Left cardiac atrium (tissue), 4 donors: ENCODE measurements at regions not wholly inside any gene's neighbourhood (a gene's known extent, or its start where the extent isn't known, plus 50 kb on each side); places are given as distances from the start of the nearest gene placed in this dataset.
A peak's percentile ranks its signal among the peaks of the same experiment; 100 is the strongest.

Experiments used
- ATAC-seq, 2 donors: fragments of 200-7000 bp; cut with Tn5 transposase; one replicate each; pipeline ENCODE4 v1.9.1; 2020; ENCODE audit warnings: mild to moderate bottlenecking in 2 of 2, moderate library complexity in 2 of 2
- DNase-seq: peaks from one replicate; pipeline ENCODE4 v3.0.0-alpha.2; 2020
- intact Hi-C, 2 donors: fragments of 100-400 bp; cut with DNase I; formaldehyde crosslinking; loops; one replicate each; pipeline versions ENCODE4 v1.14.1 to v1.15.1; 2022 to 2023
- donor health status: DM: no; HTN: yes; CAD: no.
- donor health status: DM: no; HTN: yes; CAD: no; lungs with severe emphysema.
- donor health status: DM: yes; HTN: yes; CAD: no.
- donor health status: Dilated cardiomyopathy.

DNA sequence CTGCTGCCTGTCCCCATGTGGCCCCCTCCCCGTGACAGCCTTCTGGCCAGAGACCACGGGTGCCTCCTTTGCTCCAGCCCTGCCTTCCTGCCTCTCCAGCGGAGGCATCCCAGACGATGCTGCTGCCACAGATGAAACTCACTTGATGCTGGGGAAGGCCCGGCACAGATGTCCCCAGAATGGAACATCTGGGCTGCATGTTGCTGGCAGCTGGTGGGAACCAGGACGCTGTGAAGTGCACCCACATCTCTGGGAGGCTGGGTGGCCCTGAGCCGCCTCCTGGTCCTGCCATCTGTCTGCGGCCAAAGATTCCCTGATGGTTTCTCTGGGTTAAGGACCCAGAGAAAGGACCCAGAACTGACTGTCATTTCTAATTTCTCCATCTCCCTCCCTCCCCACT lies 51.9 kb upstream of the PTPRS start:
- intact Hi-C loops = no loop called here
- ATAC-seq = no peak
- no peak for DNase-seq

DNA sequence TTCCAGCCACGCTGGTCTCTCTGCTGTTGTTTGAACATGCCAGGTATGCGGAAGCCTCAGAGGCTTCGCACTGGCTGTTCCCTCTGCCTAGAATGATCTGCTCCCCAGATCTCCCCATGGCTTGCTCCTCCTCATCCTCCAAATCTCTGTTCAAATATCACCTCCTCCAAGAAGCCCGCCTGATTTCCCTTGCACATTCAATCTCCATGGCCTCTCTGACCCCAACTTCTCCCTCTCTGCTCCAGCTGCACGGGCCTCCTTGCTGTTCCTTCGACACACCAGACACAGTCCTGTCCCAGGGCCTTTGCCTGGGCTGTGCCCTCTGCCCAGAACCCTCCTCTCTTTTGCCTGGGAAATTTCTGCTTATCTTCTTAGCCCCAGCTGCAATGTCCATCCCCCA lies 52.5 kb upstream of the PTPRS start:
- DNase-seq = no peak
- ATAC-seq = no peak
- intact Hi-C loops = no loop called here

DNA sequence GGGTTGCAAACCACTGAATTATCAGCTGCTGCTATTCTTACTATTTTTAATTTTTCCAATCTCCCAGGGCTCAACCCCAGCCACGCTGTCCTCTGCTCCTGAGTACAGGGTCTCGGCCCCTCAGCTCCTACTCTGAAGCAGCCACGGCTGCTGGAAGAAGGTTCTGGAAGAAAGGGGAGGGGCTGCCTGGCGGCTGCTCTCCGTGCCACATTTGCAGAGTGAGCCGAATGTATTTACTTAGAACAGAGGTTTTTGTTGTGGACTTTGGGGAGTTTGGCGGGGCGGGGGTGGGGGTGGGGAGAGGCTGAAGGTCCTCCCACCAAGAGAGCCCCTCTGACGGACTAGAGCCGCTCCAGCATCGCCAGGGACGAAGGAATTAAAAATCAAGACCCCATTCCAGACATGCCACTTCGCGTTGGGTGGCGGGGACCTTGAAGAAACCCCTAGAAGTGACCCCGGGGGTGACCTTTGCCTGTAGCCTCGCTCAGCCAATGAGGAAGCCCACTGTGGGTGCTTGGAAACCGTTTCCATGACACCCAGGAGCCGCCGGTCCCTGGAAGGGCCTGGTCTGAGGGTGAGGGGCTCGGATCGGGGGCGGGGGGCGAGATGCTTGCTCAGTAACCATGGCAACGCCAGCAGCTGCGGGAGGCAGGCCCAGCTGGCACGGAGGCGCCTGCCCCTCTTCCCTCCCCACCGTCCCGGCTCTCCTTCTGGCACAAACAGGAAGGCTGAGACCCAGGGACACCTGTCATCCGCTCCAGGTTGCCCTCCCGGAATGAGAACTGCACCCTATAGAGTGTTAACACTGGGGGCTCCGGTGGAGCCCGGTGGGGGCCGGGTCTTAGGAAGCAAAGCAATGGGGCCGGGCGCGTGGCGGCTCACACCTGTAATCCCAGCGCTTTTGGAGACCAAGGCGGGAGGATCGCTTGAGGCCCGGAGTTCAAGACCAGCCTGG lies 54.2 kb upstream of the PTPRS start:
- no peak for ATAC-seq
- DNase-seq = no peak
- intact Hi-C loops = no loop called here

DNA sequence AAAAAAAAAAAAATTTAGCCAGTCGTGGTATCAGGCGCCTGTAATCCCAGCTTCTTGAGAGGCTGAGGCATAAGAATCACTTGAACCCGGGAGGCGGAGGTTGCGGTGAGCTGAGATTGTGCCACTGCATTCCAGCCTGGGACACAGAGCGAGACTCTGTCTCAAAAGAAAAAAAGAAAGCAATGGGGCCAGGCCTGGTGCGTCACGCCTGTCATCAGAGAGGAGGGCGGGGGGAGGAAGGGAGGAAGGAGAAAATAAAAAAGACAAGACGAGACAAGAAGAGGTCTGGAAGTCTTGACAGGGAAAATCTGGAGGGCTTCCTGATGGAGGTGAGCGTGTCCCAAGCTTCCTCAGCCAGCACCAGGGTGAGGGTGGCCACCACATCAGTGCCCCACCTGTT lies 54.9 kb upstream of the PTPRS start:
- intact Hi-C loops = no loop called here
- ATAC-seq (no peak), DNase-seq (no peak)

DNA sequence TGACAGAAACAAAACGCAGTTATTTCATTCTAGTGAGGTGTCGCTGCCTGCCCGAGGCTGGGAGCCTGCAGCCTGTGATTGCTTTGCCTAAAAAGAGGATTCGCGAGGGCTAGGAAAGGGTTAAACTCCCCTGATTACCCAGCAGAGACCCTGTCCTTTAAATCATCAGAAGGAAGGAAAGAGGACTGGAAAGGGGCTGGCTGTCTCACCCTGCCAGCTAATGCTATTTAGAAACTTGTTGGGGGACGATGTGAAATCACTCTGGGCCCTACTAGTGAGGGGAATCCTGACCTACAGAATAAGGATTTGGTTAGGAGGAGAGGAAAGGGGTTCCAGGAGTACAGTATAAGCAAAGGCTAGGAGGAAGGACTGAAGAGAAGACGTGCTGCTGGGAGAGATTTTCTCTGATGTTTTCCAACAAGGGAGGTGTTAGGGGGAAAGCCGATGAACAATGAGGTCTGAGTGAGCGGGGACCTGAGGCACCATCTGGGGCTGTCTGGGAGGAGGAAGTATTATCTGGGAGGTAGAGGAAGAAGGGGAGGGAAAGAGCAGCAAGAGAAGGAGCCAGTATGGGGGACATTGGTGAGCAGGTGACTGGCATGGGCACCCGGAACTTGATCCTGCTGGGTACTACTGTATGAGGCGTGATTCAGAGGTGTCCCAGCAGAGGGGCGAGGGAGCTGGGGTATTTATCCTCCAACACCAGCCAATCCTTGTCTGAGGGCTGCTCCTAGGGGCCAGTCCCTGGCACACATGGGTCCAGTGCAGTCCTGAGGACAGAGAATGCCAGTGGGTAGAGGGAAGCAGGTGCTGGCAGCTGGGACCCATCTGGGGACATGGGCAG lies 55.7 kb upstream of the PTPRS start:
- ATAC-seq = no peak
- intact Hi-C loops = no loop called here
- DNase-seq = no peak

GRCh38 chr19:5396963-5397362 lies 56.4 kb upstream of the PTPRS start:
- no peak for ATAC-seq

GRCh38 chr19:5397804-5398692 lies 57.2 kb upstream of the ZNRF4 start:
- ATAC-seq = peak in 1 of 2 donors; percentile 24
- no peak for DNase-seq
- intact Hi-C loops = no loop called here

More at GRCh38 chr19:5396963-5397362, 56.4 kb upstream of the PTPRS start:
- DNase-seq = no peak
- intact Hi-C loops = no loop called here

- DNase-seq (no peak), ATAC-seq (no peak)
- intact Hi-C loops = no loop called here
Observed at GRCh38 chr19:5398693-5399057, 56.5 kb upstream of the ZNRF4 start.

GRCh38 chr19:5403968-5404640 lies 51.1 kb upstream of the ZNRF4 start:
- intact Hi-C loops = no loop called here
- DNase-seq (peak; percentile 88), ATAC-seq (peak; percentile 94)
